ENCODE measurements at regions not wholly inside any gene's neighbourhood (a gene's known extent, or its start where the extent isn't known, plus 50 kb on each side); places are given as distances from the start of the nearest gene placed in this dataset.

DNA sequence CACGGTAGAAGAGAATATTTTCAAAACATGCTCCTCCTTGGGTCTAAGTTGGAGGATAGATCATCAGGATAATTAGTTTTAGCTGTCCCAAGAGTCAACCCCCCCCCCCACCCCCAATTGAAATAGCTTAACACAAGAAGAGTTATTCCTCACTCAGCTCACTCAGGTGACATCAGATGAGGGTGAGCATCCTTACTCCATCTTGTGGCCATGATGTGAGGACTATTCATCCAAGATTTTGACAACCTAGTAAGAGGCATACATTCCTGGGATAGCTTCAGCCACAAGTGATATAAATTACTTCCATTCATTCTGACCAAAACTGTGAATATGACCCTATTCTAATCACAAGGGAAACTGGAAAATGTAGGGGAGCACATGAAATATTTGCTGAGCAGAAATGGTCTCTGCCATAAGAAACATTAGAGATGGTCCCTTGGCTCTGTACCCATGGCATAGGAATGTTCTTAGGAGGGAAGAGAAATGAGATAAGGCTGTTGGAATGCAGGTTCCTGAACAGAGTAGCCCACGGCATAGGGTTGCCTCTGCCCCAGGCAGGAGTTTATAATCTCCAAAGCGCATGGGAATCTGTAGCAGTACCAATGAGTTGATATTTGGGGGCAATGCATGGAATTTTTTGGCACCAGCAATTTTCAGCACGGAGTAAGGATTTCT lies 257.2 kb downstream of the CYRIA start:
- DNase-seq = no peak

DNA sequence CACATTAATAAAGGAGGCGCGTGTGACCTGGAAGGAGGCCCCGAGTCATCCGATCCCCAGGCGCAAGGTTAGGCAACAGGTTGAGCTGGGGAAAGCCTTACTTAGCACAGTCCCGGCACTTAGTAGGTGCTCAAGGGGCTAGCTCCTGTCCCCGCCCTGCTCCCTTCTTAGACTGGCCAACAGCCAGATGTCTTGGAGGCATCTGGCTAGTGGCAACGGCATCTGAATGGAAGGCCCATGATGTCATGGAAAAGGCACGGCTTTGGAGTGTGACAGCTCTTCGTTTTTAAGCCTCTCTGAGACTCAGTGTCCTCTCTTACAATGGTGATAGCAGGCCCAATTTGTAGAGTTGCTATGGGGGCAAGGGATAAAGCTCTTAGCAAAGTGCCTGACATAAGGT lies 258.3 kb downstream of the CYRIA start:
- DNase-seq = no peak

DNA sequence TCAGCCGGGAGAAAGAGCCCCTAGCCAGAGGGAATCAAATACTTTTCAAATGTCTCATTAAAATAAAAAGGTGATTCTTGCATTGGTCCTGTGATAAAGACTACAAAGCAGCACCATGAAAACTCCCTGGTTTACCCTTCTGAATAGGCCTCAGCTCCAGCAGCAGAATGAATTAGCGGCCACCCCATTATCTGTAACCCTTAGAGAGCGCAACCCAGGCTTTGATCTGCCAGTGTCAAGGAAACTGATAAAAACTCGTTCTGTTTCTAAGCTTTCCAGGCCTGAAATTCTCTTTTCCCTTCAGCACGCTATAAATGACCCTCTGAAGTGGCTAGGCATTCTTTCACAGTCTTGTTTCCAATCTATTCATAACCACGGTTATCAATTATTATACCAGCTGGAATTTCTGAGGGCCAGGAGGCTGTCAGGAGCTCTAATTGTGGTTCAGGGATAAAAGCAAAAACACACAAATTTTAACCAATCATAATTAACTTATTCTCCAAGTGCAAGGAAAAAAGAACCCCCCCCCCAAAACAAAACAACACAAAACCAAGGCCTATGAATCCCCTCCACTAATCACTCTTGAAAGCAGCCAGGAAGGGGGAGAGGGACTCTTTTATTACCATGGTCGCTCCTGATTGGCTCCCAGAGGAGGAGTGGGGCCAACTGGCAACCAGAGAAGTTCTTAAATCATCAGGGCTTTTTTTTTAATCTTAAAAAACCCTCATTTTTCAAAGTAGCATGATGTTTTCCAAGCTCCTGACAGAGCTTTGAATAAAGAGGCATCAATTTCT lies 258.9 kb downstream of the CYRIA start:
- no peak for DNase-seq

DNA sequence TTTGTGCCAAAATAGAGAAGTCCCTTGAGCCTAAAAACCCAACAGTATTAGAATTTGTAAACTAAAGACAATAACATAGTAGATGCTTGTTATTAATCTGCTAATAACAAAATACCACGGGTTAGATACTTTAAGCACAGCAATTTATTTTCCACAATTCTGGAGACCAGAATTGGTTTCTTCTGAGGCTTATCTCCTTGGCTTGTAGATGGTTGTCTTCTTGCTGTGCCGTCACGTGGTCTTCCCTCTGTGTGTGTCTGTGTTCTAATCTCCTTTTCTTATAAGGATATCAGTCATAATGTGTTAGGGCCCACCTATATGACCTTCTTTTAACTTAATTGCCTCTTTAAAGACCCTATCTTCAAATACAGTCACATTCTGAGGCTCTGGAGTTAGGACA lies 260.1 kb downstream of the CYRIA start:
- no peak for DNase-seq

DNA sequence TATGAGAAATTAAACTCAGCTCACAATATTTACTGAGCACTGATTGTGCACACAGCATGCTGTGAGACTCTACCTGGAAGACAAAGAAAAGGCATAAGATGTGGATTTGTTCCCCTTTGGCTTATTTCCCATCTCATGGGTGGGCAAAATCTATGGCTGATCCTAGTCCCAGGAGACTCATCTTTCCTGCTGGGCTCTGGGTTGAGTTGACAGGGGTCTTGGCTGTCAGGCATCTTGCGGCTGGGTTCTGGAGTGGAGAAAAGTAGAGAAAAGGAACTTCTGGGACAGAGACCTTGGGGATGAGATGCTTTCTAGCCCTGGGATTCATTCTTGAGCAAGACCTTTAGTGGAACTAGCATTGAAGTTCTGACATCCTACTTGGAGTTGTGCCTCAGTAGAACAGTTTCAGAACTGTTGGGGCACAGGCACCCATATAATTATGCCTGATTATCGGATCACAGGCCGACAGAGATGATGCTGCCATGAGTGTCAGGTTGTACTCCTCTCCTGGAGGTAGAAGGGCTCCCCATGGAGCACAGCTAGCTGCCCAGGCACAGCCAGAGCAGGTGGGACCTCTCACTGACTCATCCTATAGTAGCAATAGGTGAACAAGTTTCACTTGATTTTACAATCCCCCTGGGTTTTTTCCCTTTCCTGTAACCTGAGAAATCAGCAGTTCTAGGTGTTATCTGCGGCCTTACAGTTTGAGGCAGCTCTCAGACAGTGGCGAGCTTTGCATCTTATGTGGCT lies 260.9 kb downstream of the CYRIA start:
- DNase-seq = no peak

DNA sequence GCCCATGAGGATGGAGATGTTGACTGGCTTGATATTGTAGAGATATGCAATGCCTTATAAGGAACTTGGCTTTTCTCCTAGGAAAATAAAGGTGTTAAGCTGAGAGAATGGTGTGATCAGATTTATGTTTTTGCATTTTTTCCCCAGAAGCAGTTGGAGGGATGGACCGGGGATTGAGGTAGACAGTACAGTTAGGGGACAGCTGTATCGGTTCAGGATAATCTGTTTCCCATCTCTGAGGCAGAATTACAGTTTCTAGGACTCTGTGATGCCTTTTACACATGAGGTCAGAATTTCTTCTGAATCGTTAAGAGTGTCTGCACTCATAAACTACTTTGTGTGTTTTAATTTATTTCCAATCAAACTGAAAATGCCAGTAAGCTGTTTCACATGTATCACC lies 261.5 kb downstream of the CYRIA start:
- DNase-seq = no peak

DNA sequence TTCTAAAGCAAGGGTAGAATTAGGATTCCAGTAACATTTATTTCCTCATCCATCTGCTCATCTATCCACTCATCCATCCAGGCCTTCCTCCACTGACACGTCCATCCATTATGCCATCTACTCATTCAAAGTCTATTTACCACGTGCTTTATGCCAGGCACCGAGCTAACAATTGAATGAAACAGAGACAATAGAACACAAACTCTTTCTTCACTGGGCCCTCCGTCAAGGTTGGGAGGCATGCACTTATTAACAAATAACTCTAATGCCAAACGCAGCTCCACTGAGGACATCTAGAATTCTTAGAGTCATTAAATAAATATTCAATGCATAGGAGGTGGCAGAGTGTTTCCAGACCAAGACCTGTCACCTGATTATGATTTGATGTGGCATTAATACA lies 262.7 kb downstream of the CYRIA start:
- DNase-seq = no peak

DNA sequence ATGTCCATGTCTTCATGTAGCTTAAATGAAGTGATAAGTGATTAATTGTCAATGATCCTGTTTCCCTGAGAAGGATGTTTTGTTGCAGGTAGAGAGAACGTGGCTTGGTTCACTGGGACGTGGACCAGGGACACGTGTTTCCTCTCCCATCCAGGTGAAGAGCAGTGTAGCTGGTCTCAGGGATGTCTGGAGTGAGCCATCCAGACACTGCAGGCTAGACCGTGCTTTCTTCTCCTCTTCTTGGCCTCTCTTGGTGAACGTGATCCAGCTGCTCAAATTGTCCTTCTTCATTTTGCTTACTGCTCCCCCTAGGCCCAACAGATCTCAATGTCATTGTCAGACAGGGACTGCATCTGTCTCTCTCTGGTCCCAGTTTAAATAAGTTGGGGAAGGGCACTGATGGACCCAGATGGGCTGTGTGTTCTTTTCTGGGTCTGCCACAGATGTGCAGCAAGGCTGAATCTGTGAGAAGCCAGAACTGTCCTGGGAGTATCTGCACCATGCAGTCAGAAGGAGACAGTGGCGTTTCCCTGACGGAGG lies 263.8 kb downstream of the CYRIA start:
- no peak for DNase-seq

DNA sequence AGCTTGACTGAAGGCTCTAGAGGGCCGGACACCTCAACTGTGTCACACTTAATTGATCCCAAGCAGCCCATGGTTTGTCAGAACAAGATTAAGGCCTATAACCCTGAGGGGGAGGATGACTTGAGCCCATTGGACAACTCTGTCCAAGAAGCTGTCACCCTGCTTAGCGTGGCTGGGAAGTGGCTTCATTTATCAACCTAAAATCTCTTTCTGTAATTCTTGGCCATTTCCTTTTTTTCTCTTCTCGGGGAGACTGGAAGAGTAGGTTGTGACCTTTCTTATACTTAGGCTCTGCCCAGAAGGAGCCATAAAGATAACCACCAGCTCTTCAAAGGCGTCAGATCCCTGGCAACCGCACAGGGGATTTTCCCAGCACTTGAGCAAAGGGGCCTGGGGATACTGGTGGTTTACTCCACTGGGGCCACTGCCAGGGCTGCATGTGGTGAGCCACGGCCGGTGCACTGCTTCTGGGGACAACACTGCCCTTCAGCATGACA lies 265.5 kb downstream of the CYRIA start:
- no peak for DNase-seq

DNA sequence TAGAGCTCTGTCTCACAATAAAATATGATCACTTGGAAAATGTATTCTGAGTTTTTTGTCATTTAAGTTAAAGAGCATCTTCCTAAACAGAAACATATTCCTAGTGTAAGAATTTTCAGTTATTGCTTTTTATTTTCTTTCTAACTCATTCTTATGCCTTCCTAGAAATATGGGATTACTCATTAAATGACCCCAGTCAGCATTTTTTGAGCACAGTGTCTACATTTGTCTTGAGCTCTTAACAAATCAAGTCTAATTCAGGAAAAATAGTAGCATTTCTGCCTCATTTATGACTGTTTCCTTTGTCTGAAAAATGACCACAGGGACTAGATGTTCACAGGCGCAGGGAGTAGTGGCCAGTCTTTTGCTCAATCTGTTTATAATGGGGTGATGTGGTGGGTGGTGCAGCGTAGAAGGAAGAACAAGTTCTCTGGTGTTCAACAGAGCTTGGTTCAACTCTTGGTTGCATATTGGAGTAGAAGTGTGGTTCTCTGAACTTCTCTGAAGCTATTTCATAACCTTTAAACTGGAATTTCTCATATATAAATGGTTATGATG lies 267.1 kb downstream of the CYRIA start:
- DNase-seq = no peak

DNA sequence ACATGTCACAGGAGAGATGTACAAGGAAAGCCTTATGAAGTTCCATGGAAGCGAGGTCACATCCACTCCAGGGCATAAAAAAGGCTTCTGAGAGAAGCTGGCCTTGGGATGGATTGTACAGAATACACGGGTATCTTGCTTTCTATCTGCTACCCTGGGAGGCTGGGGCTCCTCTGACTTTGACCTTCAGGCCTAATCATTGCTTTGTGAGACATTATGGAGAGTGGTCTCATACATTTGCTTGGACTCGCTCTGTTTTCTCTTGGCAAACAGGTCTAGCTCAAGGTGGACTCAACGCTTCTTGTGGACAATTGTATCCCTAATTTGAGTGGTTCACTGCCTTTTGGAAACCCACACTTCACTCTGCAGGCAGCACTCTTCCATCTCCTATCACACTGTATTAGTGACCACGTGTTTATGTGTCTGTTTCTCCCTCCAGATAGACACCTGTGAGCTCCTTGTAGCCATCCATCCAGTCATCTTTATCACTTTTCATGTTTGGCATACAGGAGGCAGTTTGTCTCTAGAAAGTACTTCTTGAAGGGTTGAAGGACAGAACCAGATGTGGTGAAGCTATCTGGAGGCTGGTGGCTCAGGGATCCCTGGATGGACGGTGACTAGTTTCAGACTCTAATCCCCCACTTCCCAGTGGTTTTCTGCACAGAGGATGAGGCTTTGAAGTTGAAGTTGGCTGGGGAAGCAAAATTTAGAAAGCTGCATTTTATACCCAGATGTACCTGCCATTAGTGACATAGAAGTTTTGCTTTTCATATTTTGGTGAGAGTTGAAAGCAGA lies 267.8 kb downstream of the CYRIA start:
- no peak for DNase-seq

DNA sequence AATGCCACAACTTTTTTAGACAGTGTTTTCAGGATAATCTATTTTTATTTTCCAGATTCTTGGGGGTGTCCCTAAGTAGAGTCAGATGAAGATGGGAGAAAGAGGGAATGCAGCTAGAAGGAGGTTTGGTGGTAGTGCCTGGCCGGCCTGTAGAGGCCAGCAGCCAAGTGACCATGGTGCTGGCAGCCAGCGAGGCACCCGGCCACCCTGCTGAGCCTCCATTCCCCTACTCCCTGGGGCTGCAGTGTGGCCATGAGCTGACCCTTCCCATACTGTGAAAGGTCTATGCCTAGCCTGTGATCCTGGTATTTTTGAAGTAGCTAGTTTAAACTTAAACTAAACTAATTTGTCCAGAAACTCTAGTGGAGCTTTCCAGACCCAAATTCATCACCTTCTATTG lies 268.6 kb downstream of the CYRIA start:
- DNase-seq = no peak

DNA sequence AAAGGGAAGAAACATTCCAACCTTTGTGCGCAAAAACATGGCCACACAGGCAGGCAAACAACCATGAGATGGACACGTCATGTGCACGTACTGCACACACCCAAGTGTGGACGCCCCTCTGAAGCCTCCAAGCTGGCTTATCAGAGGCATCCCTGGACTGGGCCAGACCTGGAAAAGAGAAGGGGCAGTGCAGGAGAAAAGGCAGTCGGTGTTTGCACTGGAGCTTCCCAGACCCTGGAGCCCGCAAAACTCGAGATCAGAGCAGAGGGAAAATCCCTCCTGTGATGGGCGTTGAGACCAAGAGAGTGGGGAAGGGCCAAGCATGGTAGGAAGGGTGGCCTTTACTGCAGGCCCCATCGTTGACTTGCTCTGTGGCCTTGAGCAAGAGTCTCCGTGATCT lies 269.5 kb downstream of the CYRIA start:
- DNase-seq = no peak

DNA sequence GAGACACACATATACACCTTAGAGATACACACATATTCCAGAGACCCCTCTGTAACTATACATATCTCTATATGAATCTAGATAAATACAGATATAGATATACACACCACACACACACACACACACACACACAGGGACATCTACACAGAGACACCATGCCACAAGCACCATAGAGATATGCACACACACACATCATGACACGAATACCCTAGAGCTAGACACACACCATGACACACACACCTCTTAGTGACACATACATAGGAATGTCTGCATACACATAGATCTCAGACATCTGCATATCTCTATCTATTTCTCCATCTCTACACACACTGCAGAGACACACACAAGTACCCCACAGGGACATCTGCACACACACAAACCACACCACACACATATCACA lies 270.0 kb downstream of the CYRIA start:
- DNase-seq = no peak

DNA sequence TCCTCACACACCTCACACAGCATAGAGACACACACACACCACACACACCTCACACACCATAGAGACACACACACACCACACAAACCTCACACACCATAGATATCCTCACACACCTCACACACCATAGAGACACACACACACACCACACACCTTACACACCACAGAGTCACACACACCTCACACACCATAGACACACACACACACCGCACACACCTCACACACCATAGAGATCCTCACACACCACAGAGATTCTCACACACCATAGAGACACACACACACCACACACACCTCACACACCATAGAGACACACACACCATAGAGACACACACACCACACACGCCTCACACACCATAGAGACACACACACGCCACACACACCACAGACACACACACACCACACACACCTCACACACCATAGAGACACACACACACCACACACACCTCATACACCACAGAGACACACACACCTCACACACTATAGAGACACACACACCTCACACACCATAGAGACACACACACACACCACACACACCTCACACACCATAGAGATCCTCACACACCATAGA lies 270.6 kb downstream of the CYRIA start:
- DNase-seq = no peak

DNA sequence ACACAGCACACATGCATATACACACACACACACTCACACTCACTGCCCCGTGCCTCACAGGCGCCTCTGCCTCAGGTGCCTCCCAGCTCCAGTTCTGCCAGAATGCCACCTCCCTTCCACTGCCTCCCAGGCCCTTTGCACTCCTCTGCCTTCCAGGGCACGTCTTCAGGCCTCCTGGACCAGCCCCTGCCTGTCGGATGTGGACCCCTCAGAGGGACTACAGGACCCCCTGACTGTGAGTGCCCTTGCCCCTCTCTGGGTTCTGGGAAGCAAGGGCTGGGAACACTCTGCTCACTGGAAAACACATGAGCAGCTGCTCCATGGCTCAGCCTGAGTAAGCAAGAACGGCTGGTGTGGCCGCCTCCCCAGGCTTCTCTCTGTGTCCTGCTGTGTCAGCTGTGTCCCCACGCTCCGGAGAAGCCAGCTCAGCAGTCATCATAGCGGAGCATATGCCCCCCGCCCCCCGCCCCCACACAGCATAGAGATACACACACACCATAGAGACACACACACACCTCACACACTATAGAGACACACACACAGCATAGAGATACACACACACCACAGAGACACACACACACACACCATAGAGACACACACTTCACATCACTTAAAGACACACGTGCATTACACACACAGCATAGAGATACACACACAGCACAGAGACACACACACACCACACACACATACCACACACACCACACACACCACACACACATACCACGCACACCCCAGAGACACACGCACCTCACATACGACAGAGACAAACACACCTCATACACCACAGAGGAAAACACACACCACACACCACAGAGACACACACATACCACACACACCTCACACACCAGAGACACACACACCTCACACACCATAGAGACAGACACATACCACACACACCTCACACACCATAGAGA lies 271.3 kb downstream of the CYRIA start:
- DNase-seq = no peak

DNA sequence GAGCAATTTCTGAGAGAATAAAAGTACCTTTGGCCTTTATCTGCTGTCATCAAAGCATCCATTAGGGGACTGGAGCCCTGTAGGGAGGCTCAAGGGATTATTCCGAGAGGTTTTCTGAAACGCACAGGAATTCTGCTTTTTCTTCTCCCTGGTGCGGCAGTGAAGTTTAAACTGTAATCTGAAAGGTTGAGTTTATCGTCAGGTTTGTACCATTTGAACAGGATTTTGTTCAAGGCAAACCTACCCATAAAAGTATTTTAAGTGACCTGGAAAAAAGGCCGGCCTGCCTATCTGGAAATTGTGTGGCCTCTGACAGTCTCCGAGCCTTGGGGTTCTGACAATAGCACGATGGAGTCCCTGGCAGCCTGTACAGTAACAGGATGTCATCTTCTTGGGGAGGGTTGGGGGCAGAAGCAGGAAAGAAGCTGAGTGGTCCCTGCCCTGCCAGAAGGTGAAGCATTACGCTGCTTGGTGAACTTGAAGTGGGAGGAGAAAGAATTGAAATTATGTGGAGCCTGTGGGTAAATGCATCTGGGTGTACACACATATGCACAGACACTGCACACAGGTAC lies 272.0 kb downstream of the CYRIA start:
- no peak for DNase-seq

DNA sequence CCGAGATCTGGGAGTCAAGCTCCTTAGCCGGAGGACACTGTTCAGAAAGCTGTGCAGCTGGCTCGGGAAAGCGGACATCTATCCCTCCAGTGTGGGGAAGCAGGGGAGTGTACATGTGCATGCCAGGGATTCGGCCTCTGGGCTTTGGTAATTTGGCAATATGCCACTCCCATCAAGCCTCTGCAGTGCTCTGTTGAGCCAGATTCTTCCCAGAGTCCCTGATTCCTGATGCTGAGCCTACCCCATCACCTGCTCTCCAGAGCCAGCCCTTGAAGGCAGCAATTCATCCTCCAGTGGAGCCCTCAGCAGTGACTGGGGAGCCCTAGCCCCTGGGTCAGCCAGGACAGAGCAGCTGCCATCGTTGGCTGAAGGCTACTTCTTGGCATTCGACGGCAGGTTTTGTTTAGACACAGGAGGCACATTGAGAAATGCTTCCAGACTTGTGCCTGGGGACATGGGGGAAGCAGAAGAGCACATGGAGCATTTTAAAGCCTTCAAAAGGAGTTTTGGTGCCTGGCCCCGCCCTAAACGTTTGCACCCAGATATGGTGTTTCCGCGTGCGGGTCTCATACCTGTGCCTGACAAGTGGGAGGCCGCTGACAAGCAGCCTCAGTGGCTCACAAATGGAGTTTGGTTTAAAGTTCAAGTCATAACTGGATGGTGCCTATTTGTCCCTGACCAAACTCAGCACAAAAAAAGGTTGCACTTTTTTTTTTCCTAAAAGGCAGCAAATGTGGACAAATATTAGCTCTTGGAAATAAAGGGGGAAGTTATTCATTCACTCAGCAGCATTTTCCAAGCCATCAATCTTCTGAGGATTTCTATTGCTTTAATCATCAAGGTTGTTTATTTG lies 272.8 kb downstream of the CYRIA start:
- DNase-seq = no peak

DNA sequence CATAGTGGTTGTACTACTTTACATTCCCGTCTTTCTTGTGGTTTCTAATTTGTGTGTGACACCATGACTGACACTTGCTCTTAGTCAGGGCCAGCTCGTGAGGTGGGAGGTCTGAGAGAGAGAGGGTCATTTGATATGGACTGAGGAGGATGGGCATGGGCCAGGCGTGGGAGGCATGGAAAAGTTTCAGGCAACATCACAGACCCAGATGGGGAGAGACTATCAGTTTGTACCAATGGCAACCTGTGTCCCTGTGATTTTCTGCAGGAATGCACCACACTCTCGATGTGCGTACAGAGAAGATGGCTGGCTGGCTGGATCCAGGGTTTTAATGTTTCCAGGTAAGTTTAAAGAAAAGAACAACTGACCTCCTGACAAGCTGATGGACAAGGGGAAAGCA lies 273.6 kb downstream of the CYRIA start:
- no peak for DNase-seq

DNA sequence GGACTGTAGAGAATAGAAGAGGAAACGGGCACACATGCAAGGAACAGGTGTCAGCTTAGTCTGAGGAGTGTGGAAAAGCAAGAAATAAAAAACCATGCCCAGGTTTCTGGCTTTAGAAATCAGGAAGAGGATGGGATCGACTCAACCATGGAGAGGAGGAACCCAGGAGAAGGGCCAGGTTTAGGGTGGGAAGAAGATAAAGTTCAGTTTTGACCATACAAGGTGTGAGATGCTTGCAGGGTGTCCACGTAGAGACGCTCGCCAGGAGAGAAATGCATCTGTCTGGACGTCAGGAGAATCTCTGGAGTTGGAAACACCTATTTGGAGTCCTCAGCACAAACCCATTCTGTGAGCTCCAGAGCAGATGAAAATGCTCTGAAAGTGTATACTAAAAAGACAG lies 275.1 kb downstream of the CYRIA start:
- DNase-seq = no peak
